ENCODE measurements at regions not wholly inside any gene's neighbourhood (a gene's known extent, or its start where the extent isn't known, plus 50 kb on each side); places are given as distances from the start of the nearest gene placed in this dataset.

DNA sequence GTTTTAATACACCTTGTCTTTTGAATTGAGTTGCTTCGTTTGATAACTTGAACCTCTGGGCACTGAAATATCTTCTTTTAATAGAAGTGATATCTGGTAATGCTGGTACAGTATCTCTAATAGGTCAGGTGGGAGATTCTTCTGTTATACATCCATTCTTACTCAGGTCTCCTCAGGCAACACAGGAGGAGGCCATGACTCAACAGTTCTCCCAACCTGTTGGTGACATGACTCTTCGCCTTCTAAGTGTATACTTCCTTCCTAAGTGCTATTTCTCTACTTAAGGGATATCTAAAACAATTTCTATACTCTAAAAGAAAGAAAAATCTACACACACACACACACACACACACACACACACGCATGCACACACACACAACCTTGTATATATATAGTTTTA lies 509.1 kb downstream of the PCNX1 start:
- H3K36me3 ChIP-seq (ENCODE audit: insufficient read depth): no peaks in the 10 kb centered on the region
- no peaks in the 10 kb centered on the region for H4K20me1 ChIP-seq (replicated peaks; ENCODE audit: insufficient read depth)
- H3K4me1 ChIP-seq (ENCODE audit: insufficient read depth): no peaks in the 10 kb centered on the region
- H3K27me3 ChIP-seq (ENCODE audit: insufficient read depth): no peaks in the 10 kb centered on the region
- TF ChIP-seq EZH2phosphoT487 (IDR thresholded peaks at IDR 0.05; ENCODE audit: unreplicated experiment): no peak
- TF ChIP-seq, protein P1, sequence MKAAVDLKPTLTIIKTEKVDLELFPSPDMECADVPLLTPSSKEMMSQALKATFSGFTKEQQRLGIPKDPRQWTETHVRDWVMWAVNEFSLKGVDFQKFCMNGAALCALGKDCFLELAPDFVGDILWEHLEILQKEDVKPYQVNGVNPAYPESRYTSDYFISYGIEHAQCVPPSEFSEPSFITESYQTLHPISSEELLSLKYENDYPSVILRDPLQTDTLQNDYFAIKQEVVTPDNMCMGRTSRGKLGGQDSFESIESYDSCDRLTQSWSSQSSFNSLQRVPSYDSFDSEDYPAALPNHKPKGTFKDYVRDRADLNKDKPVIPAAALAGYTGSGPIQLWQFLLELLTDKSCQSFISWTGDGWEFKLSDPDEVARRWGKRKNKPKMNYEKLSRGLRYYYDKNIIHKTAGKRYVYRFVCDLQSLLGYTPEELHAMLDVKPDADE (IDR thresholded peaks at IDR 0.05): no peak
- Mint-ChIP-seq H3K4me3 (no peak overlapping the region), H3K4me1 (peaks cover 13% of the 10 kb centered on the region), H3K9me3 (no peaks in the 10 kb centered on the region), H3K36me3 (ENCODE audit: low read depth) (peaks cover 23% of the 10 kb centered on the region; the same call in 2 of the 3 replicates), H3K27me3 (ENCODE audit: insufficient read depth, low read depth, poor library complexity) (peaks cover 2% of the 10 kb centered on the region), H3K27ac (peak overlapping the region; percentile 11; the same call in 1 of the 2 replicates)
- no peak overlapping the region for H2AFZ ChIP-seq
- peaks cover 29% of the 10 kb centered on the region for H3K79me2 ChIP-seq (replicated peaks; ENCODE audit: insufficient read depth)
- no peaks in the 10 kb centered on the region for H3F3A ChIP-seq (replicated peaks; ENCODE audit: low read depth)
- H3K27ac ChIP-seq (ENCODE audit: low read depth): no peak overlapping the region
- H3K4me2 ChIP-seq: no peak overlapping the region
- DNase-seq (ENCODE audit: low spot score): no peak
- no peak for ATAC-seq
- no peaks in the 10 kb centered on the region for H3K9me2 ChIP-seq (ENCODE audit: insufficient read depth)
- H3K4me3 ChIP-seq: no peak overlapping the region

DNA sequence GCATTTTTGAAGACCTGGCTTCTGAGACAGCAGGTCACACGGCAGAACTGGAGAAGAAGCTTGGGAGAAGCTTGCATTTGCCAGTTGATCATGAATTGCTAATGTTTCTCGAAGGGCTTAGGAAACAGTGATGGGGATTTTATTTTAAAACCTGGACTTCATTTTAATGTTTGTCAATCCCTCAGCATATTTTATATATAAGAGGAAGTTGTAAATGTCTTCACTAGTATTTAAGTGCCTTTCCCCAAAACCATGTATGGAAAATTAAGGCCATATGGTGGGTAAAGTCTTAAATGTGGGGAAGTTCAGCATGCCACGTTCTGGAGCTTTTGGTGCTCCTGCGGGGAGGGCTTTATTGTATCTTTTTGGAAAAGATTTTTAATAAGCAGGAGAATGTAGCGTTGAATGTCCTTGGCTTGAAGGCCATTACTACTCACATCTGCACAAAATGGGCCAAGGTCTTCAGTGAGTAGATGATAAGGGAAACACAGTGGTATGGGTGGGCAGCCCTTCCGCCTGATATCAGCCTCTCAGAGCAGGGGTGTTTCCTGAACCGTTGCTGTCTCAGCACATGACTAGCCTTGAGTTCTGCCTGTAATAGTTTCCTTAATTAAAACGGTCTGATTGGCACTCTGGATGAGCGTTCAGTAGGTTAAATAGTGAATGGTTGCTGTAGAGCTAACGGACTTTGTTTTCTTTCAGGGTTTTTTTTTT lies 511.4 kb downstream of the PCNX1 start:
- no peak for ATAC-seq
- Mint-ChIP-seq H3K4me3 (no peak overlapping the region), H3K36me3 (ENCODE audit: low read depth) (peaks cover 15% of the 10 kb centered on the region; the same call in 2 of the 3 replicates), H3K27ac (peak overlapping the region; percentile 45; the same call in 1 of the 2 replicates), H3K27me3 (ENCODE audit: insufficient read depth, low read depth, poor library complexity) (peaks cover 2% of the 10 kb centered on the region), H3K9me3 (no peaks in the 10 kb centered on the region), H3K4me1 (peaks cover 11% of the 10 kb centered on the region)
- no peak for DNase-seq (ENCODE audit: low spot score)
- H3K36me3 ChIP-seq (ENCODE audit: insufficient read depth): no peaks in the 10 kb centered on the region
- H2AFZ ChIP-seq: no peak overlapping the region
- H3K4me1 ChIP-seq (ENCODE audit: insufficient read depth): no peaks in the 10 kb centered on the region
- no peak overlapping the region for H3K27ac ChIP-seq (ENCODE audit: low read depth)
- no peaks in the 10 kb centered on the region for H3F3A ChIP-seq (replicated peaks; ENCODE audit: low read depth)
- no peaks in the 10 kb centered on the region for H3K9me2 ChIP-seq (ENCODE audit: insufficient read depth)
- peaks cover 12% of the 10 kb centered on the region for H3K79me2 ChIP-seq (replicated peaks; ENCODE audit: insufficient read depth)
- H3K4me2 ChIP-seq: no peak overlapping the region
- no peak overlapping the region for H3K4me3 ChIP-seq
- no peaks in the 10 kb centered on the region for H4K20me1 ChIP-seq (replicated peaks; ENCODE audit: insufficient read depth)
- H3K27me3 ChIP-seq (ENCODE audit: insufficient read depth): no peaks in the 10 kb centered on the region
- TF ChIP-seq STAT1 (IDR thresholded peaks at IDR 0.05; ENCODE audit: unreplicated experiment) (no peak), ZNF114 (CRISPR knock-in tag; IDR thresholded peaks at IDR 0.05) (no peak), NANOG (IDR thresholded peaks at IDR 0.05; ENCODE audit: borderline replicate concordance) (no peak), CREB1 (CRISPR knock-in tag; IDR thresholded peaks at IDR 0.05; ENCODE audit: low read depth) (no peak), EZH2 (IDR thresholded peaks at IDR 0.05; ENCODE audit: low read depth, unreplicated experiment) (no peak)
- TF ChIP-seq, protein P2, sequence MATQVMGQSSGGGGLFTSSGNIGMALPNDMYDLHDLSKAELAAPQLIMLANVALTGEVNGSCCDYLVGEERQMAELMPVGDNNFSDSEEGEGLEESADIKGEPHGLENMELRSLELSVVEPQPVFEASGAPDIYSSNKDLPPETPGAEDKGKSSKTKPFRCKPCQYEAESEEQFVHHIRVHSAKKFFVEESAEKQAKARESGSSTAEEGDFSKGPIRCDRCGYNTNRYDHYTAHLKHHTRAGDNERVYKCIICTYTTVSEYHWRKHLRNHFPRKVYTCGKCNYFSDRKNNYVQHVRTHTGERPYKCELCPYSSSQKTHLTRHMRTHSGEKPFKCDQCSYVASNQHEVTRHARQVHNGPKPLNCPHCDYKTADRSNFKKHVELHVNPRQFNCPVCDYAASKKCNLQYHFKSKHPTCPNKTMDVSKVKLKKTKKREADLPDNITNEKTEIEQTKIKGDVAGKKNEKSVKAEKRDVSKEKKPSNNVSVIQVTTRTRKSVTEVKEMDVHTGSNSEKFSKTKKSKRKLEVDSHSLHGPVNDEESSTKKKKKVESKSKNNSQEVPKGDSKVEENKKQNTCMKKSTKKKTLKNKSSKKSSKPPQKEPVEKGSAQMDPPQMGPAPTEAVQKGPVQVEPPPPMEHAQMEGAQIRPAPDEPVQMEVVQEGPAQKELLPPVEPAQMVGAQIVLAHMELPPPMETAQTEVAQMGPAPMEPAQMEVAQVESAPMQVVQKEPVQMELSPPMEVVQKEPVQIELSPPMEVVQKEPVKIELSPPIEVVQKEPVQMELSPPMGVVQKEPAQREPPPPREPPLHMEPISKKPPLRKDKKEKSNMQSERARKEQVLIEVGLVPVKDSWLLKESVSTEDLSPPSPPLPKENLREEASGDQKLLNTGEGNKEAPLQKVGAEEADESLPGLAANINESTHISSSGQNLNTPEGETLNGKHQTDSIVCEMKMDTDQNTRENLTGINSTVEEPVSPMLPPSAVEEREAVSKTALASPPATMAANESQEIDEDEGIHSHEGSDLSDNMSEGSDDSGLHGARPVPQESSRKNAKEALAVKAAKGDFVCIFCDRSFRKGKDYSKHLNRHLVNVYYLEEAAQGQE (IDR thresholded peaks at IDR 0.05; ENCODE audit: unreplicated experiment): no peak
- TF ChIP-seq, protein P1 (IDR thresholded peaks at IDR 0.05): no peak
- TF ChIP-seq, protein P3, sequence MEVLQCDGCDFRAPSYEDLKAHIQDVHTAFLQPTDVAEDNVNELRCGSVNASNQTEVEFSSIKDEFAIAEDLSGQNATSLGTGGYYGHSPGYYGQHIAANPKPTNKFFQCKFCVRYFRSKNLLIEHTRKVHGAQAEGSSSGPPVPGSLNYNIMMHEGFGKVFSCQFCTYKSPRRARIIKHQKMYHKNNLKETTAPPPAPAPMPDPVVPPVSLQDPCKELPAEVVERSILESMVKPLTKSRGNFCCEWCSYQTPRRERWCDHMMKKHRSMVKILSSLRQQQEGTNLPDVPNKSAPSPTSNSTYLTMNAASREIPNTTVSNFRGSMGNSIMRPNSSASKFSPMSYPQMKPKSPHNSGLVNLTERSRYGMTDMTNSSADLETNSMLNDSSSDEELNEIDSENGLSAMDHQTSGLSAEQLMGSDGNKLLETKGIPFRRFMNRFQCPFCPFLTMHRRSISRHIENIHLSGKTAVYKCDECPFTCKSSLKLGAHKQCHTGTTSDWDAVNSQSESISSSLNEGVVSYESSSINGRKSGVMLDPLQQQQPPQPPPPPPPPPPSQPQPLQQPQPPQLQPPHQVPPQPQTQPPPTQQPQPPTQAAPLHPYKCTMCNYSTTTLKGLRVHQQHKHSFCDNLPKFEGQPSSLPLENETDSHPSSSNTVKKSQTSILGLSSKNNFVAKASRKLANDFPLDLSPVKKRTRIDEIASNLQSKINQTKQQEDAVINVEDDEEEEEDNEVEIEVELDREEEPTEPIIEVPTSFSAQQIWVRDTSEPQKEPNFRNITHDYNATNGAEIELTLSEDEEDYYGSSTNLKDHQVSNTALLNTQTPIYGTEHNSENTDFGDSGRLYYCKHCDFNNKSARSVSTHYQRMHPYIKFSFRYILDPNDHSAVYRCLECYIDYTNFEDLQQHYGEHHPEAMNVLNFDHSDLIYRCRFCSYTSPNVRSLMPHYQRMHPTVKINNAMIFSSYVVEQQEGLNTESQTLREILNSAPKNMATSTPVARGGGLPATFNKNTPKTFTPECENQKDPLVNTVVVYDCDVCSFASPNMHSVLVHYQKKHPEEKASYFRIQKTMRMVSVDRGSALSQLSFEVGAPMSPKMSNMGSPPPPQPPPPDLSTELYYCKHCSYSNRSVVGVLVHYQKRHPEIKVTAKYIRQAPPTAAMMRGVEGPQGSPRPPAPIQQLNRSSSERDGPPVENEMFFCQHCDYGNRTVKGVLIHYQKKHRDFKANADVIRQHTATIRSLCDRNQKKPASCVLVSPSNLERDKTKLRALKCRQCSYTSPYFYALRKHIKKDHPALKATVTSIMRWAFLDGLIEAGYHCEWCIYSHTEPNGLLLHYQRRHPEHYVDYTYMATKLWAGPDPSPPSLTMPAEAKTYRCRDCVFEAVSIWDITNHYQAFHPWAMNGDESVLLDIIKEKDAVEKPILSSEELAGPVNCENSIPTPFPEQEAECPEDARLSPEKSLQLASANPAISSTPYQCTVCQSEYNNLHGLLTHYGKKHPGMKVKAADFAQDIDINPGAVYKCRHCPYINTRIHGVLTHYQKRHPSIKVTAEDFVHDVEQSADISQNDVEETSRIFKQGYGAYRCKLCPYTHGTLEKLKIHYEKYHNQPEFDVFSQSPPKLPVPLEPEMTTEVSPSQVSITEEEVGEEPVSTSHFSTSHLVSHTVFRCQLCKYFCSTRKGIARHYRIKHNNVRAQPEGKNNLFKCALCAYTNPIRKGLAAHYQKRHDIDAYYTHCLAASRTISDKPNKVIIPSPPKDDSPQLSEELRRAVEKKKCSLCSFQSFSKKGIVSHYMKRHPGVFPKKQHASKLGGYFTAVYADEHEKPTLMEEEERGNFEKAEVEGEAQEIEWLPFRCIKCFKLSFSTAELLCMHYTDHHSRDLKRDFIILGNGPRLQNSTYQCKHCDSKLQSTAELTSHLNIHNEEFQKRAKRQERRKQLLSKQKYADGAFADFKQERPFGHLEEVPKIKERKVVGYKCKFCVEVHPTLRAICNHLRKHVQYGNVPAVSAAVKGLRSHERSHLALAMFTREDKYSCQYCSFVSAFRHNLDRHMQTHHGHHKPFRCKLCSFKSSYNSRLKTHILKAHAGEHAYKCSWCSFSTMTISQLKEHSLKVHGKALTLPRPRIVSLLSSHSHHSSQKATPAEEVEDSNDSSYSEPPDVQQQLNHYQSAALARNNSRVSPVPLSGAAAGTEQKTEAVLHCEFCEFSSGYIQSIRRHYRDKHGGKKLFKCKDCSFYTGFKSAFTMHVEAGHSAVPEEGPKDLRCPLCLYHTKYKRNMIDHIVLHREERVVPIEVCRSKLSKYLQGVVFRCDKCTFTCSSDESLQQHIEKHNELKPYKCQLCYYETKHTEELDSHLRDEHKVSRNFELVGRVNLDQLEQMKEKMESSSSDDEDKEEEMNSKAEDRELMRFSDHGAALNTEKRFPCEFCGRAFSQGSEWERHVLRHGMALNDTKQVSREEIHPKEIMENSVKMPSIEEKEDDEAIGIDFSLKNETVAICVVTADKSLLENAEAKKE (CRISPR knock-in tag; IDR thresholded peaks at IDR 0.05): no peak

All from GM23338 (cell line).